OCI-LY7 (cell line): ENCODE measurements at regions not wholly inside any gene's neighbourhood (a gene's known extent, or its start where the extent isn't known, plus 50 kb on each side); places are given as distances from the start of the nearest gene placed in this dataset.
"Not testable (repeated sequence)": the region's sequence is repeated elsewhere in the genome, so short reads cannot be mapped to it uniquely, and the experiment has no call there.

Experiments used
- BruUV-seq: library from RNA; stranded (reverse); fragments of 400-500 nt; replicated peaks from 2 replicates; lab custom pipeline; 2021; lab: Mats Ljungman, UMichigan
- CTCF ChIA-PET: fragments of 300-600 bp; sonication (Branson Sonifier 250); formaldehyde crosslinking; loops from one replicate; lab custom pipeline; 2022; ENCODE audit warnings: antibody characterized with exemption; ENCODE audit not compliant: unreplicated experiment; lab: Charles Lee
- POLR2A ChIA-PET: fragments of 300-600 bp; sonication (Branson Sonifier 250); formaldehyde crosslinking; loops from one replicate; lab custom pipeline; 2022; ENCODE audit warnings: antibody characterized with exemption; lab: Charles Lee
- DNase-seq: peaks from one replicate; pipeline ENCODE4 v3.0.0-alpha.2; 2015; ENCODE audit warnings: low spot score
- H2AFZ ChIP-seq: fragments of 200-600 bp; sonication (generic), shearing (Covaris generic); 2 replicates; pipeline ENCODE4 v1.6.1; 2014; ENCODE audit warnings: mild to moderate bottlenecking, antibody characterized with exemption, low read length, moderate library complexity
- H3K27ac ChIP-seq: fragments of 200-600 bp; sonication (generic); 2 replicates; pipeline ENCODE4 v1.5.1; 2014; ENCODE audit warnings: mixed run types, low read depth, mild to moderate bottlenecking, moderate library complexity, low read length, inconsistent platforms; ENCODE audit not compliant: poor library complexity, severe bottlenecking
- H3K36me3 ChIP-seq: fragments of 200-600 bp; sonication (generic); 2 replicates; pipeline ENCODE4 v1.6.1; 2014; ENCODE audit warnings: mild to moderate bottlenecking, antibody characterized with exemption, low read length, moderate library complexity, mixed read lengths; ENCODE audit not compliant: insufficient read depth
- H3K4me1 ChIP-seq: fragments of 200-600 bp; sonication (generic); 2 replicates; pipeline ENCODE4 v1.5.1; 2014; ENCODE audit warnings: mild to moderate bottlenecking, low read length; ENCODE audit not compliant: insufficient read depth, poor library complexity, severe bottlenecking
- H3K4me2 ChIP-seq: fragments of 200-600 bp; sonication (generic); 2 replicates; pipeline ENCODE4 v1.6.1; 2014; ENCODE audit warnings: mild to moderate bottlenecking, low read length
- H3K4me3 ChIP-seq: fragments of 200-600 bp; sonication (generic); 2 replicates; pipeline ENCODE4 v1.5.1; 2014; ENCODE audit warnings: mild to moderate bottlenecking, low read depth, low read length; ENCODE audit not compliant: poor library complexity, severe bottlenecking
- H3K79me2 ChIP-seq: fragments of 200-600 bp; sonication (generic); 2 replicates; pipeline ENCODE4 v1.6.1; 2016; ENCODE audit warnings: low read depth, mild to moderate bottlenecking, low read length, moderate library complexity, mixed read lengths; ENCODE audit not compliant: insufficient read depth
- H3K9me2 ChIP-seq: fragments of 200-600 bp; sonication (generic); 2 replicates; pipeline ENCODE4 v1.6.1; 2016; ENCODE audit warnings: mild to moderate bottlenecking, low read length, mixed read lengths; ENCODE audit not compliant: insufficient read depth
- H3K9me3 ChIP-seq: fragments of 200-600 bp; sonication (generic); 2 replicates; pipeline ENCODE4 v1.6.1; 2014; ENCODE audit warnings: mild to moderate bottlenecking, mixed run types, low read length, mixed read lengths
- H4K20me1 ChIP-seq: fragments of 200-600 bp; sonication (generic); 2 replicates; pipeline ENCODE4 v1.6.1; 2014; ENCODE audit warnings: mild to moderate bottlenecking, antibody characterized with exemption, low read length, moderate library complexity, mixed read lengths; ENCODE audit not compliant: insufficient read depth
- CTCF ChIP-seq: fragments of 200-600 bp; sonication (generic); conservative IDR thresholded peaks from 2 replicates; pipeline ENCODE4 v1.5.1; 2014; ENCODE audit warnings: mild to moderate bottlenecking, antibody characterized with exemption, low read length, moderate library complexity, mixed read lengths
- EZH2phosphoT487 ChIP-seq: fragments of 200-600 bp; sonication (generic); IDR thresholded peaks from 2 replicates; pipeline ENCODE4 v1.6.1; 2018; ENCODE audit warnings: low read depth, borderline replicate concordance, mild to moderate bottlenecking, mixed run types, antibody characterized with exemption, low read length, moderate library complexity, mixed read lengths
- intact Hi-C: fragments of 100-400 bp; cut with micrococcal nuclease; formaldehyde crosslinking; loops from one replicate; pipeline ENCODE4 v1.10.0; 2022; ENCODE audit not compliant: unreplicated experiment

GRCh38 chr12:94819011-94819410 lies 168.7 kb upstream of the TMCC3 start:
- TF ChIP-seq CTCF (no peak), EZH2phosphoT487 (no peak)
- H3K27ac ChIP-seq = peak overlapping the region; percentile 100
- BruUV-seq = no TSS peak
- DNase-seq = no peak
- peaks cover 17% of the 10 kb centered on the region for H3K36me3 ChIP-seq
- intact Hi-C loops = loop anchor here (5.0 kb wide), 3 partner anchors 97 to 217 kb away; no protein-coding TSS in a partner anchor
- H2AFZ ChIP-seq = no peak overlapping the region
- ChIA-PET POLR2A (interaction anchor here (0.6 to 5.2 kb wide), 7 partner anchors 11 to 758 kb away, joined by 3 to 35 read pairs (median 5); no protein-coding TSS in a partner anchor), CTCF (interaction anchor here (4.1 kb wide), 1 partner anchor 55 kb away, joined by 30 read pairs; no protein-coding TSS in a partner anchor)
- H3K9me3 ChIP-seq = peaks cover 30% of the 10 kb centered on the region
- H3K4me1 ChIP-seq = peaks cover 63% of the 10 kb centered on the region
- peaks cover 10% of the 10 kb centered on the region; the same call in 1 of the 2 replicates for H3K79me2 ChIP-seq
- H3K4me2 ChIP-seq = peak overlapping the region; percentile 90
- no peaks in the 10 kb centered on the region for H3K9me2 ChIP-seq
- no peaks in the 10 kb centered on the region for H4K20me1 ChIP-seq
- no peak overlapping the region for H3K4me3 ChIP-seq

- no peak for TF ChIP-seq CTCF
- peak overlapping the region; percentile 90 for H3K4me2 ChIP-seq
- H3K79me2 ChIP-seq = peaks cover 13% of the 10 kb centered on the region; the same call in 1 of the 2 replicates
- intact Hi-C loops = loop anchor here (1.0 to 5.0 kb wide), 6 partner anchors 14 to 215 kb away; no protein-coding TSS in a partner anchor
- POLR2A ChIA-PET = interaction anchor here (0.6 to 5.2 kb wide), 19 partner anchors 9 to 702 kb away, joined by 3 to 35 read pairs (median 6); no protein-coding TSS in a partner anchor
- H3K9me3 ChIP-seq = peaks cover 43% of the 10 kb centered on the region
- DNase-seq = no peak
- H3K36me3 ChIP-seq = peaks cover 28% of the 10 kb centered on the region
- H2AFZ ChIP-seq = peak overlapping the region; percentile 48; the same call in 1 of the 2 replicates
- H3K4me3 ChIP-seq = peak overlapping the region; percentile 65
- no peaks in the 10 kb centered on the region for H3K9me2 ChIP-seq
- BruUV-seq = TSS peak; percentile 83
- CTCF ChIA-PET = interaction anchor here (1.3 to 4.1 kb wide), 2 partner anchors 9 to 56 kb away, joined by 6 to 30 read pairs; no protein-coding TSS in a partner anchor
- peaks cover 63% of the 10 kb centered on the region for H3K4me1 ChIP-seq
- H4K20me1 ChIP-seq = no peaks in the 10 kb centered on the region
- H3K27ac ChIP-seq = peak overlapping the region; percentile 100
Measured at GRCh38 chr12:94817695-94818075, 167.3 kb upstream of the TMCC3 start.

DNA sequence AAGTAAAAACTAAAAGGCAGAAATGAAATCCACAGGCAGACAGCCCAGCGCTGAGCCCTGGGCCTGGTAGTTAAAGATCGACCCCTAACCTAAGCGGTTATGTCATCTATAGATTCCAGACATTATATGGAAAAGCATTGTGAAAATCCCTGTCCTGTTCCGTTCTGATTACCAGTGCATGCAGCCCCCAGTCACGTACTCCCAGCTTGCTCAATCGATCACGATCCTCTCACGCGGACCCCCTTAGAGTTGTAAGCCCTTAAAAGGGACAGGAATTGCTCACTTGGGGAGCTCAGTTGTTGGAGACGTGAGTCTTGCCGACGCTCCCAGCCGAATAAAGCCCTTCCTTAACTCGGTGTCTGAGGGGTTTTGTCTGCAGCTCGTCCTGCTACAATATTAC lies 166.8 kb upstream of the TMCC3 start:
- intact Hi-C loops = loop anchor here (1.0 to 5.0 kb wide), 4 partner anchors 14 to 215 kb away; no protein-coding TSS in a partner anchor
- CTCF ChIA-PET = interaction anchor here (4.1 kb wide), 1 partner anchor 56 kb away, joined by 30 read pairs; no protein-coding TSS in a partner anchor
- H3K4me2 ChIP-seq = peak overlapping the region; percentile 90

DNA sequence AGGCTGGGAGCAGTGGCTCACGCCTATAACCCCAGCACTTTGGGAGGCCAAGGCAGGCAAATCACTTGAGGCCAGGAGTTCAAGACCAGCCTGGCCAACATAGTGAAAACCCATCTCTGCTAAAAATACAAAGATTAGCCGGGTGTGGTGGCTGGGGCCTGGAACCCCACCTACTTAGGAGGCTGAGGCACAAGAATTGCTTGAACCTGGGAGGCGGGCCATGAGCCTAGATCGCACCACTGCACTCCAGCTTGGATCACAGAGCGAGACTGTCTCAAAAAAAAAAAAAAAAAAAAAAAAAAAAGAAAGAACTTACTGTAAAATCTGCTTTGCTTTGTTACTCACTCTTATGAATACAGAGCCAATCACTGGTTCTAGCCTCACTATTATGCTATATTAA lies 166.4 kb upstream of the TMCC3 start:
- H4K20me1 ChIP-seq, H3K9me2 ChIP-seq, BruUV-seq: not testable (repeated sequence)
- Histone ChIP-seq H3K4me2 (peak overlapping the region; percentile 90), H3K4me3 (peak overlapping the region; percentile 65), H3K9me3 (peaks cover 47% of the 10 kb centered on the region), H3K4me1 (peaks cover 63% of the 10 kb centered on the region), H2AFZ (peak overlapping the region; percentile 48; the same call in 1 of the 2 replicates), H3K79me2 (peaks cover 13% of the 10 kb centered on the region; the same call in 1 of the 2 replicates), H3K27ac (peak overlapping the region; percentile 100), H3K36me3 (peaks cover 37% of the 10 kb centered on the region)
- DNase-seq = peak; percentile 65
- ChIA-PET POLR2A (interaction anchor here (0.6 to 5.2 kb wide), 19 partner anchors 8 to 183 kb away, joined by 3 to 35 read pairs (median 5); no protein-coding TSS in a partner anchor), CTCF (interaction anchor here (1.8 to 4.1 kb wide), 2 partner anchors 48 to 57 kb away, joined by 5 to 30 read pairs; no protein-coding TSS in a partner anchor)
- intact Hi-C loops = loop anchor here (1.0 to 5.0 kb wide), 4 partner anchors 15 to 214 kb away; no protein-coding TSS in a partner anchor

More for the DNA sequence above, 166.8 kb upstream of the TMCC3 start:
- Histone ChIP-seq H3K79me2 (peaks cover 13% of the 10 kb centered on the region; the same call in 1 of the 2 replicates), H3K27ac (peak overlapping the region; percentile 100), H2AFZ (peak overlapping the region; percentile 48; the same call in 1 of the 2 replicates), H3K4me3 (peak overlapping the region; percentile 65), H3K4me1 (peaks cover 63% of the 10 kb centered on the region), H3K9me3 (peaks cover 45% of the 10 kb centered on the region), H3K36me3 (peaks cover 33% of the 10 kb centered on the region)
- H3K9me2 ChIP-seq, DNase-seq, H4K20me1 ChIP-seq, BruUV-seq: not testable (repeated sequence)
- POLR2A ChIA-PET = interaction anchor here (0.7 to 5.2 kb wide), 18 partner anchors 9 to 99 kb away, joined by 3 to 35 read pairs (median 6); no protein-coding TSS in a partner anchor
